Panc1 (cell line): ENCODE measurements at regions not wholly inside any gene's neighbourhood (a gene's known extent, or its start where the extent isn't known, plus 50 kb on each side); places are given as distances from the start of the nearest gene placed in this dataset.

ENCODE experiments used
- CTCF ChIP-seq: fragments of 450-650 bp; IDR thresholded peaks from 2 replicates; pipeline ENCODE4 v1.5.1; 2017; ENCODE audit warnings: mild to moderate bottlenecking
- POLR2AphosphoS5 ChIP-seq: IDR thresholded peaks from 2 replicates; pipeline ENCODE4 v1.6.1; 2012; ENCODE audit warnings: mild to moderate bottlenecking, low read depth, low read length, moderate library complexity
- SIN3A ChIP-seq: IDR thresholded peaks from 2 replicates; pipeline ENCODE4 v1.6.1; 2012; ENCODE audit warnings: low read depth, mild to moderate bottlenecking, low read length, moderate library complexity, borderline replicate concordance; ENCODE audit not compliant: insufficient read depth
- TCF7L2 ChIP-seq: IDR thresholded peaks from 2 replicates; pipeline ENCODE4 v1.6.1; 2011; ENCODE audit warnings: mild to moderate bottlenecking, low read depth, low read length, inconsistent platforms

DNA sequence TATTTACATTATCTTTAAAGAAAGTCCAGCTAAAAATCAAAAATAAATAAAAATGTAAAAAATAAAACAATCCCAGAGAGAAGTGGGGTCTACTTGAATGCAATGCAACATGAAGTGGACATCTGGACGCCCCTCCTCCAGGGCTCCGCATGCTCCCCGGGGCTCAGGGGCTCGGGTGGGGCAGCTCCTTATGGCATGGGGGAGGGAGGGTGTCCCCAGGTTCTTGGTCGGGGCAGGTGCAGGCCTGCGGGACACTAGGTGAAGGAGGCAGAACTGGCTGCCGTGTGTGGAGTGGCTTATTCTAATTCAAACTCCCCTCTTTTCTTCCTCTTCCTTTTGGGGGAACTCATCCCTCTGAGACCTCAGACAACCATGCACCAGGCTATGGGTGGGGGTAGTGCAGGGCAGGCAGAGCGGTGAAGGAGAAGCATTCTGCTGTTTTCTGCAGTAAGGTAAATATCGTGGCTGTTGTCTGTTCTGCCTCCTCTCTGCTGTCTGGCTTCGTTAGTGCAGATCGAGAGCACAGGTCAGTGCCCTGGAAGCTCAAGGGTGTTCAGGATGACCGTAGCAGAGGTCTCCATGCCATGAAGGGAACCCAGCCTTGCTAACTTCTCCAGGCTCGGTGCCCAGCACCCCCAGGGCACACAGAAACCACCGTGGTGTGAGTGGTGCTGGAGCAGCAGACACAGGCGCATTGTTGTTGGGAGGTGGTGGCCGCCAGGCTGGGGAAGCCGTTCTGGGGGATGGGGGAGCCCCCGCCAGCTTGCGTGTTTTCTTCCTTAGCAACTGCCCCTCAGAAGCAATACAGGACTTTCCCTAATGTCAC is 82.6 kb downstream of the TTLL2 start:
- TF ChIP-seq CTCF = no peak
- TF ChIP-seq POLR2AphosphoS5 = no peak
- no peak for TF ChIP-seq SIN3A
- no peak for TF ChIP-seq TCF7L2
